Lung (tissue), 11 donors: ENCODE measurements at regions not wholly inside any gene's neighbourhood (a gene's known extent, or its start where the extent isn't known, plus 50 kb on each side); places are given as distances from the start of the nearest gene placed in this dataset.
A peak's percentile ranks its signal among the peaks of the same experiment; 100 is the strongest.

Experiments used
- ATAC-seq: fragments of 200-7000 bp; cut with Tn5 transposase; one replicate; pipeline ENCODE4 v1.9.1; 2020; ENCODE audit warnings: moderate number of reproducible peaks; ENCODE audit not compliant: insufficient read depth, low FRiP score
- DNase-seq, 3 donors: peaks; one replicate each; pipeline ENCODE4 v3.0.0-alpha.2; 2013 to 2017
- H3K27ac ChIP-seq, 2 donors: one replicate each; pipeline ENCODE4 v1.5.1; 2013; ENCODE audit warnings: mild to moderate bottlenecking in 2 of 2, moderate library complexity in 2 of 2, control low read depth in 1 of 2, inconsistent platforms in 1 of 2, low read depth in 1 of 2, low read length in 1 of 2
- H3K27me3 ChIP-seq, 3 donors: one replicate each; pipeline ENCODE4 v1.5.1; 2013; ENCODE audit warnings: low read length in 2 of 3; ENCODE audit not compliant: control insufficient read depth in 3 of 3, insufficient read depth in 3 of 3
- H3K36me3 ChIP-seq, 4 donors: one replicate each; pipeline ENCODE4 v1.5.1; 2013; ENCODE audit warnings: low read length in 4 of 4, mild to moderate bottlenecking in 1 of 4, moderate library complexity in 1 of 4; ENCODE audit not compliant: control insufficient read depth in 4 of 4, insufficient read depth in 4 of 4
- H3K4me1 ChIP-seq, 5 donors: one replicate each; pipeline ENCODE4 v1.5.1; 2013; ENCODE audit warnings: low read length in 5 of 5, mild to moderate bottlenecking in 2 of 5, moderate library complexity in 1 of 5; ENCODE audit not compliant: control insufficient read depth in 5 of 5, insufficient read depth in 5 of 5
- H3K4me3 ChIP-seq: one replicate; pipeline ENCODE4 v1.5.1; 2013; ENCODE audit warnings: mild to moderate bottlenecking, control low read depth, moderate library complexity
- H3K9ac ChIP-seq, 2 donors: one replicate each; pipeline ENCODE4 v1.5.1; 2013; ENCODE audit warnings: low read length in 2 of 2, control low read depth in 1 of 2; ENCODE audit not compliant: insufficient read depth in 1 of 2
- H3K9me3 ChIP-seq, 4 donors: one replicate each; pipeline ENCODE4 v1.5.1; 2013; ENCODE audit warnings: low read length in 3 of 4, mild to moderate bottlenecking in 1 of 4, moderate library complexity in 1 of 4; ENCODE audit not compliant: control insufficient read depth in 4 of 4, insufficient read depth in 3 of 4
- CTCF ChIP-seq: IDR thresholded peaks from 2 replicates; pipeline ENCODE4 v1.5.1; 2012; ENCODE audit warnings: mild to moderate bottlenecking; ENCODE audit errors: control extremely low read depth, extremely low read depth
- WGBS, 2 donors: extraction: QIAGEN DNeasy Blood & Tissue Kit; methylation state at CpG; one replicate each; pipeline ENCODE4 v1.1.7; 2013; 5-methylcytosine and 5-hydroxymethylcytosine counted together
- donor health status: control.
- donor health status: control.
- donor health status: Bipolar disorder and iron deficiency.
- donor health status: healthy.
- donor health status: DM: yes; HTN: yes; CAD: no.

DNA sequence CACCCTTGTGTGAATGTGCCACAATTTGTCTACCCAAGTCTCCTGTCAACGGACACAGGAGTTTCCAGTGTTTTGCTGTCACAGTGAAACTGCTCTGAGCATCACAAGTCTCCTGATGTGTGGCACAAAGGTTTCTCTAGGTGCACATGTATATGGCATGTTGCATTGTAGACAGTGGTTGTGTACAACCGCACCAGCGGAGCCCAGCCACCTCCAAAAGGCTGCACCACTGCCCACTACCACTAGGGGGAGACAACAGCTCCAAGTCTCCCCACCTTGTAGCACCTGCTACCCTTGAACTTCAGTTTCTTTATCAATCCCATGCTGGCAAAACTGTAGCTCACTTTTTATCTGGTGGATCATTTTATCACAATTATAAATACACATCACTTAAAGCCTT, 95.5 kb upstream of the ZNF469 start:
- H3K4me3 ChIP-seq = no peak overlapping the region
- H3K27ac ChIP-seq = no peak overlapping the region
- WGBS, 2 donors = 89 to 95% methylated on average over 3 of the region's 3 CpGs
- no peak for DNase-seq
- H3K36me3 ChIP-seq = no peaks in the 10 kb centered on the region
- H3K9me3 ChIP-seq = peaks cover 0 to 31% (median 4%) of the 10 kb centered on the region in 4 donors
- peaks cover 0 to 7% (median 0%) of the 10 kb centered on the region in 5 donors for H3K4me1 ChIP-seq
- no peak for ATAC-seq
- TF ChIP-seq CTCF = peak; percentile 28
- H3K27me3 ChIP-seq = no peaks in the 10 kb centered on the region
- no peak overlapping the region for H3K9ac ChIP-seq

- ATAC-seq = no peak
- no peaks in the 10 kb centered on the region for H3K36me3 ChIP-seq
- H3K4me3 ChIP-seq = no peak overlapping the region
- H3K9ac ChIP-seq = no peak overlapping the region
- DNase-seq = no peak
- WGBS, 2 donors = 89 to 90% methylated on average over 3 of the region's 3 CpGs
- H3K4me1 ChIP-seq = no peaks in the 10 kb centered on the region
- no peaks in the 10 kb centered on the region for H3K27me3 ChIP-seq
- no peak for TF ChIP-seq CTCF
- H3K9me3 ChIP-seq = peaks cover 0 to 31% (median 4%) of the 10 kb centered on the region in 4 donors
- H3K27ac ChIP-seq = no peak overlapping the region
These were observed 94.5 kb upstream of the ZNF469 start for GRCh38 chr16:88288303-88288702.

DNA sequence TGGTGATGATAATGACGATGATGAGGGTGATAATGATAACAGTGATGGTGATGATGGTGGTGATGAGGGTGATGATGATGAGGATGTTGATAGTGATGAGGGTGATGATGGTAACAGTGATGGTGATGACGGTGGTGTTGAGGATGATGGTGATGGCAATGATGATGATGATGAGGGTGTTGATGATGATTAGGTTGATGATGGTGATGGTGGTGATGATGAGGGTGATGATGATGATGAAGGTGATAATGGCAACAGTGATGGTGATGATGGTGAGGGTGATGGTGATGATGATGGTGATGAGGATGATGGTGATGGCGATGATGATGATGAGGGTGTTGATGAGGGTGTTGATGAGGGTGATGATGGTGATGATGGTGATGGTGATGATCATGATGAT, 93.8 kb upstream of the ZNF469 start:
- no peak for TF ChIP-seq CTCF
- WGBS, 2 donors = 89 to 95% methylated on average over 3 of the region's 3 CpGs
- DNase-seq (no peak), ATAC-seq (no peak)
- H3K4me1 ChIP-seq = no peaks in the 10 kb centered on the region
- no peak overlapping the region for H3K27ac ChIP-seq
- H3K9ac ChIP-seq = no peak overlapping the region
- H3K9me3 ChIP-seq = peaks cover 0 to 31% (median 4%) of the 10 kb centered on the region in 4 donors
- H3K4me3 ChIP-seq = no peak overlapping the region
- H3K27me3 ChIP-seq = no peaks in the 10 kb centered on the region
- no peaks in the 10 kb centered on the region for H3K36me3 ChIP-seq

GRCh38 chr16:88289561-88289960, 93.2 kb upstream of the ZNF469 start:
- no peaks in the 10 kb centered on the region for H3K4me1 ChIP-seq
- no peak for ATAC-seq
- no peaks in the 10 kb centered on the region for H3K27me3 ChIP-seq
- no peaks in the 10 kb centered on the region for H3K36me3 ChIP-seq
- H3K4me3 ChIP-seq = no peak overlapping the region
- 80 to 82% methylated on average over 5 of the region's 5 CpGs for WGBS, 2 donors
- H3K9me3 ChIP-seq = peaks cover 0 to 33% (median 4%) of the 10 kb centered on the region in 4 donors
- DNase-seq = no peak
- no peak overlapping the region for H3K9ac ChIP-seq
- no peak overlapping the region for H3K27ac ChIP-seq
- no peak for TF ChIP-seq CTCF
